K562 (cell line): ENCODE measurements at regions not wholly inside any gene's neighbourhood (a gene's known extent, or its start where the extent isn't known, plus 50 kb on each side); places are given as distances from the start of the nearest gene placed in this dataset.

Source experiments
- ATAC-seq: fragments of 200-7000 bp; cut with Tn5 transposase; 3 replicates; pipeline ENCODE4 v1.9.1; 2020; ENCODE audit warnings: moderate library complexity
- BruUV-seq: library from RNA; stranded (reverse); fragments of 400-500 nt; replicated peaks from 2 replicates; lab custom pipeline; 2021; lab: Mats Ljungman, UMichigan
- CTCF ChIA-PET: fragments of 300-600 bp; formaldehyde crosslinking; extraction: SDS; loops from one replicate; lab custom pipeline; 2021; ENCODE audit warnings: low intra/inter-chr PET ratio; lab: Yijun Ruan, JAX
- POLR2A ChIA-PET: fragments of 300-600, 350-650 bp; sonication (Branson Sonifier 250); formaldehyde crosslinking; extraction: SDS; loops from one replicate; lab custom pipeline; 2021; ENCODE audit warnings: antibody characterized with exemption, inconsistent platforms; lab: Yijun Ruan, JAX
- DNase-seq, 4 experiments: peaks; one replicate each; pipeline versions ENCODE4 v3.0.0 to v3.0.0-alpha.2; 2011 to 2018; ENCODE audit warnings: low spot score in 3 of 4, mixed read lengths in 3 of 4; ENCODE audit errors: extremely low read depth in 1 of 4
- FAIRE-seq: peaks from 2 replicates; lab custom pipeline; 2011; peaks lifted over from hg19 to GRCh38; lab: Jason Lieb, UNC
- H2AFZ ChIP-seq: 2 replicates; pipeline ENCODE4 v1.6.0; 2011; ENCODE audit warnings: low read depth, low read length, control low read depth, inconsistent platforms
- H3K27ac ChIP-seq: fragments of 200-600 bp; 3 replicates; pipeline ENCODE4 v1.8.0; 2011; ENCODE audit warnings: low read depth, mild to moderate bottlenecking, control low read depth, inconsistent platforms, low read length, moderate library complexity, mixed read lengths; ENCODE audit errors: extremely low read depth
- H3K27me3 ChIP-seq, 2 experiments: fragments of 300-600 bp in 1 of 2; 2 replicates in 1 of 2; 3 replicates in 1 of 2; pipeline versions ENCODE4 v1.6.0 to v1.8.0; 2011; ENCODE audit warnings: inconsistent platforms in 2 of 2, low read length in 2 of 2, mild to moderate bottlenecking in 1 of 2, mixed read lengths in 1 of 2, moderate library complexity in 1 of 2; ENCODE audit not compliant: control insufficient read depth in 2 of 2, insufficient read depth in 2 of 2
- H3K36me3 ChIP-seq: fragments of 300-600 bp; 3 replicates; pipeline ENCODE4 v1.8.0; 2011; ENCODE audit warnings: mild to moderate bottlenecking, low read length, inconsistent platforms; ENCODE audit not compliant: control insufficient read depth, insufficient read depth
- H3K4me1 ChIP-seq, 2 experiments: fragments of 200-600 bp in 1 of 2; replicated peaks in 1 of 2; 2 replicates in 1 of 2; 3 replicates in 1 of 2; pipeline versions ENCODE4 v1.5.1 to v1.8.0; 2011; ENCODE audit warnings: inconsistent platforms in 2 of 2, low read length in 2 of 2, mild to moderate bottlenecking in 1 of 2, mixed read lengths in 1 of 2, moderate library complexity in 1 of 2; ENCODE audit not compliant: control insufficient read depth in 2 of 2, insufficient read depth in 2 of 2
- H3K4me2 ChIP-seq: 2 replicates; pipeline ENCODE4 v1.6.1; 2011; ENCODE audit warnings: low read length, control low read depth, inconsistent platforms, mixed read lengths; ENCODE audit not compliant: insufficient read depth
- H3K4me3 ChIP-seq: fragments of 200-600 bp; sonication (generic), shearing (Covaris generic); 2 replicates; pipeline ENCODE4 v1.5.1; 2016; ENCODE audit warnings: control low read depth, inconsistent platforms
- H3K79me2 ChIP-seq: fragments of 200-600 bp; 3 replicates; pipeline ENCODE4 v1.8.0; 2011; ENCODE audit warnings: low read length, inconsistent platforms; ENCODE audit not compliant: control insufficient read depth, insufficient read depth
- H3K9ac ChIP-seq, 2 experiments: 2 replicates each; pipeline versions ENCODE4 v1.6.0 to v1.6.1; 2011; ENCODE audit warnings: low read depth in 2 of 2, low read length in 2 of 2, control low read depth in 1 of 2, inconsistent platforms in 1 of 2, mild to moderate bottlenecking in 1 of 2, mixed read lengths in 1 of 2; ENCODE audit not compliant: insufficient read depth in 1 of 2
- H3K9me1 ChIP-seq: one replicate; pipeline ENCODE4 v1.6.0; 2011; ENCODE audit warnings: inconsistent platforms, mild to moderate bottlenecking, low read length, moderate library complexity; ENCODE audit not compliant: control insufficient read depth, insufficient read depth
- H3K9me3 ChIP-seq: replicated peaks from 2 replicates; pipeline ENCODE4 v1.5.1; 2011; ENCODE audit warnings: low read depth, low read length, inconsistent platforms; ENCODE audit not compliant: control insufficient read depth, insufficient read depth
- H4K20me1 ChIP-seq: replicated peaks from 2 replicates; pipeline ENCODE4 v1.6.1; 2011; ENCODE audit warnings: low read length, inconsistent platforms, mixed read lengths; ENCODE audit not compliant: control insufficient read depth, insufficient read depth
- ARID1B ChIP-seq: fragments of 450-650 bp; IDR thresholded peaks from 2 replicates; pipeline ENCODE4 v1.6.1; 2016; ENCODE audit warnings: antibody characterized with exemption, mild to moderate bottlenecking, inconsistent platforms
- FOXK1 ChIP-seq: sonication (generic); formaldehyde crosslinking; IDR thresholded peaks from 2 replicates; pipeline ENCODE4 v1.8.0; 2022; ENCODE audit warnings: missing genetic modification reagents, mild to moderate bottlenecking, borderline replicate concordance
- HNRNPUL1 ChIP-seq: fragments of 200-400 bp; formaldehyde crosslinking; IDR thresholded peaks from 2 replicates; pipeline ENCODE4 v1.6.1; 2017; ENCODE audit warnings: low read length
- NFIC ChIP-seq: fragments of 450-650 bp; IDR thresholded peaks from 2 replicates; pipeline ENCODE4 v1.6.1; 2017; ENCODE audit warnings: mild to moderate bottlenecking, inconsistent platforms
- RNF2 ChIP-seq: sonication (generic); IDR thresholded peaks from 2 replicates; pipeline ENCODE4 v1.6.1; 2016
- SMC3 ChIP-seq: conservative IDR thresholded peaks from 2 replicates; pipeline ENCODE4 v1.6.1; 2011; ENCODE audit warnings: low read depth, low read length, improper control_type of control experiment; ENCODE audit not compliant: insufficient read depth
- SOX6 ChIP-seq: fragments of 450-650 bp; IDR thresholded peaks from 2 replicates; pipeline ENCODE4 v1.6.1; 2014; ENCODE audit warnings: mild to moderate bottlenecking
- SRSF3 ChIP-seq: fragments of 200-400 bp; formaldehyde crosslinking; IDR thresholded peaks from 2 replicates; pipeline ENCODE4 v1.6.1; 2016; ENCODE audit warnings: mild to moderate bottlenecking, low read length, moderate library complexity; ENCODE audit not compliant: insufficient read depth
- ZBTB1 ChIP-seq: sonication (generic); formaldehyde crosslinking; IDR thresholded peaks from 2 replicates; pipeline ENCODE4 v1.8.1; 2023; ENCODE audit warnings: missing genetic modification reagents, low read depth, mild to moderate bottlenecking, borderline replicate concordance
- ZBTB7A ChIP-seq: IDR thresholded peaks from 2 replicates; pipeline ENCODE4 v1.6.1; 2011; ENCODE audit warnings: low read depth, mild to moderate bottlenecking, low read length, moderate library complexity, borderline replicate concordance; ENCODE audit not compliant: control insufficient read depth
- ZKSCAN3 ChIP-seq: fragments of 250-450 bp; sonication (Bioruptor Pico); IDR thresholded peaks from 2 replicates; pipeline ENCODE4 v1.4.0; 2020
- ZNF584 ChIP-seq: fragments of 200-800 bp; sonication (Bioruptor generic); IDR thresholded peaks from 2 replicates; pipeline ENCODE4 v1.6.1; 2016; ENCODE audit warnings: low read depth, mild to moderate bottlenecking, missing genetic modification characterization, missing compliant biosample characterization
- ZNF586 ChIP-seq: fragments of 450-650 bp; formaldehyde crosslinking; conservative IDR thresholded peaks from 2 replicates; pipeline ENCODE4 v1.4.0; 2020; ENCODE audit warnings: mild to moderate bottlenecking, moderate library complexity
- WGBS: fragments of 100-300 bp; shearing (Covaris generic); methylation state at CpG from one replicate; pipeline ENCODE4 v1.1.6; 2016; ENCODE audit warnings: low coverage, mixed read lengths; ENCODE audit not compliant: insufficient coverage; ENCODE audit errors: missing lambda C conversion rate; 5-methylcytosine and 5-hydroxymethylcytosine counted together
- in situ Hi-C: fragments of 300-500 bp; cut with MboI; formaldehyde crosslinking; loops from 4 replicates; pipeline ENCODE4 v1.15.0; 2018; ENCODE audit warnings: inconsistent platforms, mixed read lengths
- intact Hi-C: fragments of 100-400 bp; cut with micrococcal nuclease; formaldehyde crosslinking; loops from 2 replicates; pipeline ENCODE4 v1.14.2; 2022
- TF ChIP-seq, protein P1 (sequence below), 2 experiments: fragments of 450-650 bp; conservative IDR thresholded peaks; 2 replicates each; pipeline ENCODE4 v1.6.1; 2017; ENCODE audit warnings: mild to moderate bottlenecking in 2 of 2, moderate library complexity in 2 of 2
- TF ChIP-seq, protein P2 (sequence below): IDR thresholded peaks from 2 replicates; pipeline ENCODE4 v1.6.1; 2011; ENCODE audit warnings: borderline replicate concordance, low read depth, mild to moderate bottlenecking, moderate library complexity, low read length; ENCODE audit not compliant: insufficient read depth, poor library complexity, severe bottlenecking
- TF ChIP-seq, protein P3 (sequence below): sonication (generic); formaldehyde crosslinking; IDR thresholded peaks from 2 replicates; pipeline ENCODE4 v1.8.0; 2022; ENCODE audit warnings: mild to moderate bottlenecking, low read depth, missing genetic modification reagents

DNA sequence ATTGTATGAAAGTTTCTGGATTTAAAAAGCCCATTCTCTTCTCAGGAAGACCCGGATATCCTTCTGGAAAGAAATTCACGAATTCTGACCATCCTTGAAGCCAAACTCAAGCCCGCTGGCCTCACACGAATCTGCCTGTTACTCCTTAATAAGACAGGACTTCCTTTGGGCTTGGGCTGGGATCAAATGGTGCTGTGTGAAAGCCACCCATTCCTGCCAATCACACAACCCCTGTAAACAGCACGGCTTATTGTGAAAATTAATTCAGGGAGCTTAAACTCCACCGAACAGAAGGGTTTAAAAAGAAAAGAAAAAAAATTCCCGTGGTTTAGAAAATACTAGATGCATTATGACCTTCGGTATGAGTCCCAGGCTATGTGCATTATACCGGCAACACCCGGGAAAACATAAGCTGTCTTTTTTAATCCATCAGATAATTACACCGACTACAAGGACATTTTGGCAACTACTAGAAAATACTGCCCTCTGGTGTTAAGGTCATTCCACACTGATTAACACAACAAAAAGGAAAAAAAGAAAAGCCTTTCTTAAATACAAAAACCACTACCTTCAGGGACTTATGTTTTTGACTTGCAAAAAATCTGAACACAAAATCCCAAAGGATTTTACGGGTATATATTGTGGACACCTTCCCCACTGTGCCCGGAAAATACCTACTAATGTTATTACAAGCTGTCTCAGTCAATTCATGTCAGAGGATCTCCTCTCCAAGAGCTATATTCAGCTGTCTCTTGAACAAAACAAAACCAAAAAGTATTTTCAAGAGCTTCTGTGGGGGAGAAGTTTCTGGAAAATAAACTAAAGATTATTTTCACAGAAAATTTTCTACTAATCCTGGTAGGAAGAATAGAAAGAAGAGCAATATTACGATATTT is 76.0 kb upstream of the LSM14A start:
- no peaks in the 10 kb centered on the region for H3K36me3 ChIP-seq
- H3K4me1 ChIP-seq: no peaks in the 10 kb centered on the region
- H3K79me2 ChIP-seq: no peaks in the 10 kb centered on the region
- no peaks in the 10 kb centered on the region for H3K9me1 ChIP-seq
- CTCF ChIA-PET: interaction anchor here (0.6 to 3.4 kb wide), 8 partner anchors 8 to 723 kb away, joined by 3 to 111 read pairs (median 4); no protein-coding TSS in a partner anchor
- H3K4me3 ChIP-seq: no peak overlapping the region
- no TSS peak for BruUV-seq
- no peak overlapping the region for H3K4me2 ChIP-seq
- H3K27me3 ChIP-seq: peaks cover 0 to 6% of the 10 kb centered on the region in 2 experiments; a peak in 3 of 5 replicates
- POLR2A ChIA-PET: interaction anchor here (0.6 to 1.1 kb wide), 4 partner anchors 11 to 356 kb away, joined by 3 read pairs; no protein-coding TSS in a partner anchor
- in situ Hi-C loops (no loop called here), intact Hi-C loops (loop anchor here (1.0 to 2.0 kb wide), 3 partner anchors 49 to 318 kb away; no protein-coding TSS in a partner anchor)
- no peak overlapping the region for H3K27ac ChIP-seq
- ATAC-seq: peak; percentile 78
- 2% methylated on average over 14 of the region's 14 CpGs for WGBS
- H3K9me3 ChIP-seq: no peaks in the 10 kb centered on the region
- no peak overlapping the region for H3K9ac ChIP-seq
- peak; percentile 44 to 65 (median 50) for DNase-seq
- no peaks in the 10 kb centered on the region for H4K20me1 ChIP-seq
- H2AFZ ChIP-seq: no peak overlapping the region
- FAIRE-seq: peak; percentile 85
- TF ChIP-seq ZKSCAN3 (CRISPR knock-in tag): no peak
- no peak for TF ChIP-seq FOXK1 (CRISPR knock-in tag)
- TF ChIP-seq SMC3: peak; percentile 73; the same call in 1 of the 2 replicates
- TF ChIP-seq HNRNPUL1: no peak
- TF ChIP-seq NFIC: peak; percentile 16; the same call in 1 of the 2 replicates
- TF ChIP-seq, protein P1, sequence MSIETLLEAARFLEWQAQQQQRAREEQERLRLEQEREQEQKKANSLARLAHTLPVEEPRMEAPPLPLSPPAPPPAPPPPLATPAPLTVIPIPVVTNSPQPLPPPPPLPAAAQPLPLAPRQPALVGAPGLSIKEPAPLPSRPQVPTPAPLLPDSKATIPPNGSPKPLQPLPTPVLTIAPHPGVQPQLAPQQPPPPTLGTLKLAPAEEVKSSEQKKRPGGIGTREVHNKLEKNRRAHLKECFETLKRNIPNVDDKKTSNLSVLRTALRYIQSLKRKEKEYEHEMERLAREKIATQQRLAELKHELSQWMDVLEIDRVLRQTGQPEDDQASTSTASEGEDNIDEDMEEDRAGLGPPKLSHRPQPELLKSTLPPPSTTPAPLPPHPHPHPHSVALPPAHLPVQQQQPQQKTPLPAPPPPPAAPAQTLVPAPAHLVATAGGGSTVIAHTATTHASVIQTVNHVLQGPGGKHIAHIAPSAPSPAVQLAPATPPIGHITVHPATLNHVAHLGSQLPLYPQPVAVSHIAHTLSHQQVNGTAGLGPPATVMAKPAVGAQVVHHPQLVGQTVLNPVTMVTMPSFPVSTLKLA (conservative IDR thresholded peaks at IDR 0.05): 0 out of 4 replicates have a peak, but pooled peaks of 1 of the 2 experiments have one; percentile 11
- TF ChIP-seq SOX6: no peak
- no peak for TF ChIP-seq ZNF586
- TF ChIP-seq, protein P2, sequence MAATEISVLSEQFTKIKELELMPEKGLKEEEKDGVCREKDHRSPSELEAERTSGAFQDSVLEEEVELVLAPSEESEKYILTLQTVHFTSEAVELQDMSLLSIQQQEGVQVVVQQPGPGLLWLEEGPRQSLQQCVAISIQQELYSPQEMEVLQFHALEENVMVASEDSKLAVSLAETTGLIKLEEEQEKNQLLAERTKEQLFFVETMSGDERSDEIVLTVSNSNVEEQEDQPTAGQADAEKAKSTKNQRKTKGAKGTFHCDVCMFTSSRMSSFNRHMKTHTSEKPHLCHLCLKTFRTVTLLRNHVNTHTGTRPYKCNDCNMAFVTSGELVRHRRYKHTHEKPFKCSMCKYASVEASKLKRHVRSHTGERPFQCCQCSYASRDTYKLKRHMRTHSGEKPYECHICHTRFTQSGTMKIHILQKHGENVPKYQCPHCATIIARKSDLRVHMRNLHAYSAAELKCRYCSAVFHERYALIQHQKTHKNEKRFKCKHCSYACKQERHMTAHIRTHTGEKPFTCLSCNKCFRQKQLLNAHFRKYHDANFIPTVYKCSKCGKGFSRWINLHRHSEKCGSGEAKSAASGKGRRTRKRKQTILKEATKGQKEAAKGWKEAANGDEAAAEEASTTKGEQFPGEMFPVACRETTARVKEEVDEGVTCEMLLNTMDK: no peak
- no peak for TF ChIP-seq ZNF584 (CRISPR knock-in tag)
- TF ChIP-seq RNF2: no peak
- TF ChIP-seq ARID1B: no peak
- TF ChIP-seq, protein P3, sequence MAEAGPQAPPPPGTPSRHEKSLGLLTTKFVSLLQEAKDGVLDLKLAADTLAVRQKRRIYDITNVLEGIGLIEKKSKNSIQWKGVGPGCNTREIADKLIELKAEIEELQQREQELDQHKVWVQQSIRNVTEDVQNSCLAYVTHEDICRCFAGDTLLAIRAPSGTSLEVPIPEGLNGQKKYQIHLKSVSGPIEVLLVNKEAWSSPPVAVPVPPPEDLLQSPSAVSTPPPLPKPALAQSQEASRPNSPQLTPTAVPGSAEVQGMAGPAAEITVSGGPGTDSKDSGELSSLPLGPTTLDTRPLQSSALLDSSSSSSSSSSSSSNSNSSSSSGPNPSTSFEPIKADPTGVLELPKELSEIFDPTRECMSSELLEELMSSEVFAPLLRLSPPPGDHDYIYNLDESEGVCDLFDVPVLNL (CRISPR knock-in tag): no peak
- no peak for TF ChIP-seq ZBTB1
- TF ChIP-seq SRSF3: no peak
- no peak for TF ChIP-seq ZBTB7A
